Left lobe of liver (tissue), 2 donors: ENCODE measurements at regions not wholly inside any gene's neighbourhood (a gene's known extent, or its start where the extent isn't known, plus 50 kb on each side); places are given as distances from the start of the nearest gene placed in this dataset.
"Not testable (repeated sequence)": the region's sequence is repeated elsewhere in the genome, so short reads cannot be mapped to it uniquely, and the experiment has no call there.

Source experiments
- ATAC-seq: fragments of 200-7000 bp; cut with Tn5 transposase; one replicate; pipeline ENCODE4 v1.9.1; 2020; ENCODE audit warnings: mild to moderate bottlenecking, moderate library complexity
- DNase-seq: peaks from one replicate; pipeline ENCODE4 v3.0.0-alpha.2; 2020; ENCODE audit warnings: low spot score
- donor health status: DM: no; HTN: no; CAD: no; lungs with moderate emphysema.
- donor health status: DM: no; HTN: yes; CAD: no.

DNA sequence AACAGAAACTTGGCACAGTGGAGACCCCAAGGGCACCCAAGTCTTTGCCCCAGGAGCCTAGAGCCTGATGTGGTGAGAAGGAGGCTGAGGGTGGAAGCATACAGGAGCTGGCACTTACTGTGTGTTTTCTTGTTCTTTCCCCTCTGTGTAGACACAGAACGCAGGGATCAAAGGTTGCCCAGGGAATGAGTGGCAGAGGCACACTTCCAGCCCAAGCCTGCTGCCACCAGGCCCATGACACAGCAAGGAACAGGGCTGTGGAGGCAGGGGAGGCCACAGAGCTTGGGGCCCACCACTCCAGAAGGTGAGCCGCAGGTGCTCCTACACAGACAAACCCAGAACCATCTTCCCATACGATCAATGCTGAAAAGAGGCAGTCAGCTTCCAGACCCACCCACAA lies 73.9 kb upstream of the S1PR3 start:
- ATAC-seq (peak; percentile 97), DNase-seq (peak; percentile 61)

DNA sequence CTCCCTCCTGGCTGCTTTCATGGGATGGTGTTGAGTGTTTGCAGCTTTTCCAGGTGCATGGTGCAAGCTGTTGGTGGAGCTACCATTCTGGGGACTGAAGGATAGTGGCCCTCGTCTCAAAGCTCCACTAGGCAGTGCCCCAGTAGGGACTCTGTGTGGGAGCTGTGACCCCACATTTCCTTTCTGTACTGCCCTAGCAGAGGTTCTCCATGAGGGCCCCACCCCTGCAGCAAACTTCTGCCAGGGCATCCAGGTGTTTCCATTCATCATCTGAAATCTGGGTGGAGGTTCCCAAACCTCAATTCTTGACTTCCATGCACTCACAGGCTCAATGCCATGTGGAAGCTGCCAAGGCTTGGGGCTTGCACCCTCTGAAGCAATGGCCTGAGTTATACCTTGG lies 72.7 kb upstream of the S1PR3 start:
- not testable (repeated sequence) for ATAC-seq, DNase-seq

DNA sequence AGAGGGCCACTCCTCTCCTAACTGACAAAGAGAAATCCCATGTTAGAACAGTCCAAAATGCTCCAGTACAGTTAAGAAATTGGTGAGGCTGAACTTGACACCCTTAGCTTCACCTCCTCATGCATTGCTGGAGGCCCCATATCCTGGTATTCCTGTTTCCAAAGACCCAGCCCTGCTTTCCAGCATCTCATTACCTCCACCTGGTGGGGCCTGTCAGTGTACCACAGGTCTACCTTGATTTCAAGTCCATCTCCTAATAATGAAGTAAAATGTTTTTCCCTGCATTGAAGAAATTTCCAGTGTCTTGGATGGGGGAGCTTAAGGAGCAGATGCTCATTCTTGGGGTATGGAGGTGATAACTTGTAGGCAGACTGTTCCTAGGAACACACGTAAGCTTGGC lies 70.6 kb upstream of the S1PR3 start:
- ATAC-seq (no peak), DNase-seq (no peak)

DNA sequence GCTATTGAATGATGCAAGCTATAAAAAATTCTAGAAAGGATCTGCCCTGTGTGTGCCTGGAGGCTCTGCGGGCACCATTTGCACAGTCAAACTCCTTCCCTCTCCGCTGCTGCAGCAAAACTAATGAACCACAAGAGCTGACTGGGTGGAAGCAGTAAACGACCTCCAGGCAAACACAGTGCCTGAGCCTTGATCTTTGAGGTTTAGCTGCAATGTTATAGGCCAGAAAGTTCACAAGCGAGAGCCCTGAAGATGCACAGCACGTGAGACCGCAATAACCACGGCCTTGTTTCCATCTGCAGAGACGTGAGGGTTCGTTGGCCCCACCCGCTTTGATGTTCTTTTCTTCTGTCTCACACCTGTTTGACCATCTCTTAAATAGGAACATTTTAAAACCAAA lies 69.2 kb upstream of the S1PR3 start:
- ATAC-seq (no peak), DNase-seq (no peak)

DNA sequence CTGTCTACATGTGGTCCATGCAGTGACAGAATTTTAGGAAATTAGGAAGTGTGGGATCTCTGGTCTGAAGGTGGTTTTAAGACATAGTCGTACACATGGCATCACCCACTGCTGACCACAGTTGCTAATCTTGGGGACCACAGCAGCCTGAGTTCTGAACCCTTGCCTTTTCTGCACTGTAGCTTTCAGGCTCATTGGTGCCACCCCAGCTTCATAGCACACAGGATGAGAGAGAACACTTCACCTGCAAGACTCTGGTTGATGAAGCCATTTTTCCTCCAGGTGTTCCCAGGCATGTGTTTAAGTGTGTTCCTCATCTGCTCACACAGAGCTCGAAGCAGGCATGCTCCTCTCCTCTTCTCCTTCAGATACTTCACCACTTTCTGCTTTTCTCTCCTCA lies 68.2 kb upstream of the S1PR3 start:
- DNase-seq (no peak), ATAC-seq (no peak)

DNA sequence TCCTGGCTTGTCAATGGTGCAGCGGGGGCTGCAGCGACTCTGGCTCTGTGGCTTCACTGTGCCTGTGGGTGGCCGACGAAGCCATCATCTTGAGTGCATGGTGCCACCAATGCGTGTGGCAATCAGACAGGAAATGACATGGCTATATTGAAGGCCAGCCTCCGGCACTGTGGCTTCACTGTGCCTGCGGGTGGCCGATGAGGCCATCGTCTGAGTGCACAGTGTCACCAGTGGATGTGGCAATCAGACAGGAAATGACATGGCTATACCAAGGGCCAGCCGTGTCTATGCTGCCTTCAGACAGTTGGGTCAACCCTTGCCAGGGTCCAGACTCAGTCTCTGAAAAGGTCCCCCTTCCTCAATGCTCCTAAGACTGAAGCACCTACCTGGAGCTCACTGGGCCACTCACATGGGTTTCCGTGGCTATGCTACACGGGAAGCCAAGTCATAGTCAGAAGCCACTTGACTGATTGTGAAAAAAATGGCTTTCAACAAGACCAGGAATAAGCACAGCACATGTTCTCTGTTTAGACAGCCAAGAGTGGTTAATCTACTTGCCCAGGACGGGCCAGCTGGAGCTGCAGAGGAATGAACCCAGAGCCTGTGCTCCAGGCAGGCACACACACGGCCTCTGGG lies 67.5 kb upstream of the S1PR3 start:
- no peak for DNase-seq
- peak; percentile 45 for ATAC-seq

DNA sequence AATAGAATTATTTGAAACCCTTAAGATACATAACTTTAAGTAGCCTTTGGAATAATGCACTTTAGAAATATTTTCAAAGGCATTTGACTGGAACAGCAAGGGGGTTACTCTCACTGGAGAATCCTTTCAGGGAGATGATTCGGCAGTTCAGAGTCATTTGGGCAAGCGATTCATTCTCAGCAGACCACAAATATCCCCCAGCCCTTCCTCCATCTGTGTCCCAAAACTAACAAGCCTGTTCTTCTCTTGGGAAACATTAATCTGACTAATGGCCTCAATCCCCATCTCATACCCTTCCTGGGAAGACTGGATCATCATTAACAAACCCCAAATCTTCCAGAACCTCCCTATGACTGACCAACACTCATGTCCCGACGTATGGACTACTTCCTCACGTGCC lies 65.8 kb upstream of the S1PR3 start:
- no peak for ATAC-seq

DNA sequence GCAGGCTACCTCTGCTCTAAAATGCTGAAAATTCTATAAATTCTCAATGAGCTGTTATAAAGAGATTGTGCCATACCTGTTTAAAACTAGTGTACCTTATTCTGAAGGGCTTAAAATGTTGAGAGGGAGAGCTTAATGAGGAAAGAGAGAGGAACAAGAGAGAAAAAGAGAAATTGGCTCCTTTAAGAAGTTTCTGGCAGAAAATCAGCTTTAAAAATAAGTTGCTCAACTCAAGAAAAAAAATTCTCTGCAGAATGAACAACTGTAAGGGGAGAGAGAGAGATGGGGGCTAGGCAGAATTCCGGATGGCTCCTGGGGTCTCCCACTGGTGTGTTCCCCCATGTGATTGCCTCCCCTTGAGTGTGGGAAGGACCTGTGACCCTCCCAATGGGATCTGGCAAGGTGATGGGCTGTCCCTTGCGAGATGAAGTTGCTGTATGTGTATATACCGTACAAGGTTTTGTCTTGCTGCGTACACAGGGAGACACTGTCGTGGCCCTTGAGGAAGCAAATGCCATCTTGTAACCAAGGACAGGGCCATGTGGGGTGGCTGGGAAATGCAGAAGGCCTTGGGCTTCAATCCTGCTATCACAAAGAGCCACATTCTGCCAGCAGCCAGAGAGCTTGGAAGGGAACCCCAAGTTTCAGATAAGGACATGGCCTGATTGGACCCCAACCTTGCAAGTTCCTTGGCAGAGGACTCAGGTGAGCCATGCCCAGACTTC lies 64.3 kb upstream of the S1PR3 start:
- DNase-seq (no peak), ATAC-seq (no peak)

More for the DNA sequence above, 65.8 kb upstream of the S1PR3 start:
- no peak for DNase-seq

DNA sequence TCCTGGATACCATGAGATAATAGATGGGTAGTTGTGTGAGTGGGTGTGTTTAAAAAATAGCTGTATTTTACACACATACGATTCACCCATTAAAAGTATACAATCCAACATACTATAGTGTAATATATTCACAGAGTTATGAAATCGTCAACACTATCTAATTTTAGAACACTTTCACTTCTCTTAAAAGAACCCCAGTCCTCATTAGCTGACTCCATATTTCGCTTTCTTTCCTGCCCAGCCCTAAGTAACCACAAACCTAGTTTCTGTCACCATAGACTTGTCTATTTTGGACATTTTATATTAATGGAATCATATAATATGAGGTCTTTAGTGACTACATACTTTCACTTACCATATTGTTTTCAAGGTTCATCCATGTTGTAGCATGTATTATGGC lies 63.8 kb upstream of the S1PR3 start:
- ATAC-seq, result no peak
- DNase-seq, result no peak

DNA sequence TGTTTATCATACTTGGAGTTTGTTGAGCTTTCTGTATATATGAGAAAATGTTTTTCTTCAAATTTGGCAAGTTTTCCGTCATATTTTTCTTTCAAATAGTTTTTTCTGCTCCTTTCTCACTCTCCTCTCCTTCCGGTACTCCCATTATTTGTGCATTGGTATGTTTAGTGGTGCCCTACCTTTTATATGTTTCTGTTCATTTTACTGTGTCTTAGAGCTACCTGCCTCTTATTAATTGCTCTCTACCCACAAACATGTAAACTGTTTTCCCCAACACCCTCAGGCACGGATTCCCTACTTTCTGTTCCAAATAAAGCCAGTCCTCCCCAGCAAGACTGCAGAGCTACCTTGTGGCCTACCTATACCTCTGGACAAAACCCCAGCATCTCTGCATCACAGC lies 60.6 kb upstream of the S1PR3 start:
- DNase-seq, result no peak
- no peak for ATAC-seq

DNA sequence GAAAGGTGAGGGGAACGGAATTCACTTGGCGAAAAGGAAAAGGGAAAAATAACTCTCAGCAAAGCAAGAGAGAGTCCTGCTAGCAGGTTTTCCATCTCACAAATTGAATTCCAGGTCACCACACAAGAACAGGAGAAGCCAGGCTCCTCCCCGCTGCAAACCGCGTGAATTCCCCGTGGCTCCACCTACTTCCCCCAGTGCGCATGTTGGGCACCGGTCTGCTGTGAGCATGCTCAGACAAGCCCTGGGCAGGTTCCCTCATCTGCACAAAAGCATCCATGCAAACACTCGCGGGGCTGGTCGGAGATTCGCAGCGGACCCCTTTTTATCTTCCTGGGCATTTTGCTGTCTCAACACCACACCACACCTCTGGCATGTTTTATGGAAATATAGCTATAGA lies 58.5 kb upstream of the S1PR3 start:
- DNase-seq (no peak), ATAC-seq (no peak)

DNA sequence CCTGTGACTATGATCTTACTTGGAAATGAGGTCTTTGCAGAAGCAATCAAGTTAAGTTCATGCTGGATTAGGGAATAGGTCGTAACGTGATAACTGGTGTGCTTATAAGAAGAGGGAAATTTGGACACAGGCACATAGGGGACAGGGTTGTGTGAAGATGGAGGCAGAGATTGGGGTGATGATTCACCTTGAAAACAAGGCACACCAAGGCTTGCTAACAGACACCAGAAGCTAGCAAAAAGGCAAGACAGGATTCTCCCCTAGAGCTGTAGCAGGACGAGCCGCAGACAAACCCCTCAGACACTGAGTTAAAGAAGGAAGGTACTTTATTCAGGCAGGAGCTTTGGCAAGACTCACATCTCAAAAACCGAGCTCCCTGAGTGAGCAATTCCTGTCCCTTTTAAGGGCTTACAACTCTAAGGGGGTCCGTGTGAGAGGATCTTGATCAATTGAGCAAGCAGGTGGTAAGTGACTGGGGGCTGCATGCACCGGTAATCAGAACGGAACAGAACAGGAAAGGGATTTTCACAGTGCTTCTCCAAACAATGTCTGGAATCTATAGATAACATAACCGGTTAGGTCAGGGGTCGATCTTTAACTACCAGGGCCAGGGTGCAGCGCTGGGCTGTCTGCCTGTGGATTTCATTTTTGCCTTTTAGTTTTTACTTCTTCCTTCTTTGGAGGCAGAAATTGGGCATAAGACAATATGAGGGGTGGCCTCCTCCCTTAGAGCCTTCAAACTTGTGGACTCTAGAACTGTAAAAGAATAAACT lies 57.5 kb upstream of the S1PR3 start:
- DNase-seq, result no peak
- no peak for ATAC-seq

DNA sequence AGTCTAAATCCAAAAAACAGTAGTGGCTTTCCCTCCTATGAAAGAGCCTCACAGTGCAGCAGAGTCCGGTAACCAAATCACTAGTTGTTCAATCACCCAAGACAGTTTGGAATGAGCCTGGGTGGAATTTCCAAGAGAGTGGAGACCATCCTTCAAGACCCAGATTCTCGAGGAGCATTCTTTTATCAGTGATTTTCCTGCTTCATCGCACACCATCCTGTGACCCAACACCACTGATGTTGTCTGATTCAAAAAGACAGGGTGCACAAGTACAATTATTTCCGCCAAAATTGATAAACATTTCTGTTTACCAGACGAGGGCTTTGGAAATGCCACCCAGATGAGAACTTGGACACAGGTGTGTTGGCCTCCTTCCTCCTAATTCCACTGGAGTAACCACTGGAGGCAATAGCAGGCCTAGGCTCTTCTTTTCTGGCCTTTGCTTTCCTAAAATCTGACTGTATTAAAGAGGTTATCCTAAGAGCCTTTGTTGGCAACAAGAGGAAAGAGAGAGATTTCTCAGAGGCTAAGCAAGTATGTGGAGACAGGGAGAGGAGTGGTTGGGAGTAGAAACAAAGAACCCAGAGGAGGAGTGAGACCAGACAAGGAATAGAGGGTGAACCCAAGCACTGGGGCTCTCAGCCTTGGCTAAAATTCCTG lies 56.3 kb upstream of the S1PR3 start:
- ATAC-seq, result no peak

DNA sequence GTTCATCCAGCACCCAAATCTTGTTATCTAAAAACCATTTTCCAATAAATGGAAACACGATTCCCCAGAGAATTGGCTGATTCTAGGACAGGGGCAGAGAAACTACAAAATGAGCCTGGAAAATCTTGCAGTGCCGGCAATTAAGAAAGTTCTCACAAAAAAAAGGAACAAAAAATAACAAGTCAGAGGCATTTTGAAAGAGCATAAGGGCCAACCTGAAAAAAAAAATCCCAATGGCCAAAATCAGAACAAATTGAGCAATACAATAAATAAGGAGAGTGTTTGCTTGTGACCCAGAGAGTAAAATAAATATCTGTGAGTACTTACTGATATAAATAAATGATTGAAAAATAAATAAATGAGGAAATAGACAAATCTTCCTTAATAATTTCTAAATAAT lies 55.1 kb upstream of the S1PR3 start:
- DNase-seq, result no peak
- ATAC-seq, result peak; percentile 44

More for the DNA sequence above, 56.3 kb upstream of the S1PR3 start:
- DNase-seq, result no peak

DNA sequence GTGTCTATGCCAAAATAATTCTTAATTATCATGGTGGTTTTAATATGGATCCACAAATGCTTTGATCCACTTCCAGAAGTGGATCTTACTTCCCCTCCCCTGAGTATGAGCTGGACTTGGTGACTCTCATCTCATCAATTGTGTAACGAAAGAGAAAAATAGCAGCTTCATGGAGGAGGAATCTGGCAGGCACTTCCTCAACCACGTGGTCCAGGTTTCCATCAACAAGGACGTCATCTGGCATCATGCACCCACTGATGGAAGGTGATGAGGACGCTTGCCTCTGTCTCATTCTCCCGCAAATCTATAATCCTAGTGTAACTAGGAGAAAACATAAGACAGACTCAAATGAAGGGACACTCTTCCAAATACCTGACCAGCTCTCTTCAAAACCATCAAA lies 54.6 kb upstream of the S1PR3 start:
- DNase-seq, result no peak
- ATAC-seq, result no peak

DNA sequence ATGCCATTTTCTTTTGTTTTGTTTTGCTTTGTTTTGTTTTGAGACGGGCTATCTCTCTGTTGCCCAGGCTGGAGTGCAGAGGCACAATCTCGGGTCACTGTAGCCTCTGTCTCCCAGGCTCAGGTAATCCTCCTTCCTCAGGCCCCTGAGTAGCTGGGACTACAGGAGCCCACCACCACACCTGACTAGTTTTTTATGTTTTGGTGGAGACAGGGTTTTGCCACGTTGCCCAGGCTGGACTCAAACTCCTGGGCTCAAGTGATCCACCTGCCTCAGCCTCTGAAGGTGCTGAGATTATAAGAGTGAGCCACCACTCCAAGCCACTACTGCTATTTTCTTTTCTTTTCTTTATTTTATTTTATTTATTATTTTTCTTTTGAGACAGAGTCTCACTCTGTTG lies 54.0 kb upstream of the S1PR3 start:
- DNase-seq (no peak), ATAC-seq (no peak)

DNA sequence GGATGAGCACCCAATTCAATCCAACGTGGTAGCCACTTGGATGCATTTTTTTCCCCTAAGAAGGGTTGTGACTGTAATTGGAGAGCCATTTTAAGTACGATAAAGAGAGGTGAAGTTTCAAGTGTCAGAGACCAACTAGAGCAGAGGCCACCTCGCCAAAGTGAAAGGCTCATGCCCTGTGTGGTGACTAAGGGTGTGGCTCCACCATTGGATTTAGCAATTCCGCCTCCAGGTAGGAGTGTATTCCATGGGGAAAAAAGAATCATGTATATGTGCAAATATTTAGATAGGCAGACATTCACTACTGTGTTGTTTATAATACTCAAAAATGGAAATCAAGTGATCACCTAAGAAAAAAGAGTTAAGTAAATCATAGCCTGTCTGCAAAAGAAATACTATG lies 53.1 kb upstream of the S1PR3 start:
- ATAC-seq, result no peak
- DNase-seq, result no peak
